Choroid plexus epithelial cell (primary cell): ENCODE measurements at regions not wholly inside any gene's neighbourhood (a gene's known extent, or its start where the extent isn't known, plus 50 kb on each side); places are given as distances from the start of the nearest gene placed in this dataset.
A peak's percentile ranks its signal among the peaks of the same experiment; 100 is the strongest.
"Not testable (repeated sequence)": the region's sequence is repeated elsewhere in the genome, so short reads cannot be mapped to it uniquely, and the experiment has no call there.

Experiments
- DNase-seq: peaks from one replicate; pipeline ENCODE4 v3.0.0-alpha.2; 2010; ENCODE audit warnings: low read depth
- H3K4me3 ChIP-seq: 2 replicates; pipeline ENCODE4 v1.5.1; 2011; ENCODE audit warnings: low read depth, mild to moderate bottlenecking, control low read depth, low read length, moderate library complexity
- TF ChIP-seq, protein P1 (sequence below): conservative IDR thresholded peaks from 2 replicates; pipeline ENCODE4 v1.5.1; 2011; ENCODE audit warnings: low read depth, mild to moderate bottlenecking, control low read depth, inconsistent platforms, low read length, moderate library complexity

DNA sequence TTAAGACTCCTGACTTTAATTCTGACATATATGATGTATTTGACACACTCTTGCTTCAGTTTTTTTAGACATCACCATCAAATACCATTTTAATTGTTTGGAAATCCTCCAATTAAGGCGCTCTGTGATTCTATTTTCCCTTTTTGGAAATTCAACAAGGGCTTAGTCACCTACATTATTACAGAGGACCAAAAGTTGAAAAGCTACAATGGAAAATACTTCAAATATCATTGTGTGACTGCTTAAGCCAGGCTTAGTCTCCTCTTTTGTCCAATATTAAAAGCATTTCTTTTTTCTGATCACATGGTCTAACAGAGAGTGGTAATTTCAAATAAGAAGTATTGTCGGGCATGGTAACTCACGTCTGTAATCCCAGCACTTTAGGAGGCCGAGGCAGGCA lies 160.3 kb downstream of the CEMIP2 start:
- no peak overlapping the region for H3K4me3 ChIP-seq
- TF ChIP-seq, protein P1, sequence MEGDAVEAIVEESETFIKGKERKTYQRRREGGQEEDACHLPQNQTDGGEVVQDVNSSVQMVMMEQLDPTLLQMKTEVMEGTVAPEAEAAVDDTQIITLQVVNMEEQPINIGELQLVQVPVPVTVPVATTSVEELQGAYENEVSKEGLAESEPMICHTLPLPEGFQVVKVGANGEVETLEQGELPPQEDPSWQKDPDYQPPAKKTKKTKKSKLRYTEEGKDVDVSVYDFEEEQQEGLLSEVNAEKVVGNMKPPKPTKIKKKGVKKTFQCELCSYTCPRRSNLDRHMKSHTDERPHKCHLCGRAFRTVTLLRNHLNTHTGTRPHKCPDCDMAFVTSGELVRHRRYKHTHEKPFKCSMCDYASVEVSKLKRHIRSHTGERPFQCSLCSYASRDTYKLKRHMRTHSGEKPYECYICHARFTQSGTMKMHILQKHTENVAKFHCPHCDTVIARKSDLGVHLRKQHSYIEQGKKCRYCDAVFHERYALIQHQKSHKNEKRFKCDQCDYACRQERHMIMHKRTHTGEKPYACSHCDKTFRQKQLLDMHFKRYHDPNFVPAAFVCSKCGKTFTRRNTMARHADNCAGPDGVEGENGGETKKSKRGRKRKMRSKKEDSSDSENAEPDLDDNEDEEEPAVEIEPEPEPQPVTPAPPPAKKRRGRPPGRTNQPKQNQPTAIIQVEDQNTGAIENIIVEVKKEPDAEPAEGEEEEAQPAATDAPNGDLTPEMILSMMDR: no peak
- no peak for DNase-seq

DNA sequence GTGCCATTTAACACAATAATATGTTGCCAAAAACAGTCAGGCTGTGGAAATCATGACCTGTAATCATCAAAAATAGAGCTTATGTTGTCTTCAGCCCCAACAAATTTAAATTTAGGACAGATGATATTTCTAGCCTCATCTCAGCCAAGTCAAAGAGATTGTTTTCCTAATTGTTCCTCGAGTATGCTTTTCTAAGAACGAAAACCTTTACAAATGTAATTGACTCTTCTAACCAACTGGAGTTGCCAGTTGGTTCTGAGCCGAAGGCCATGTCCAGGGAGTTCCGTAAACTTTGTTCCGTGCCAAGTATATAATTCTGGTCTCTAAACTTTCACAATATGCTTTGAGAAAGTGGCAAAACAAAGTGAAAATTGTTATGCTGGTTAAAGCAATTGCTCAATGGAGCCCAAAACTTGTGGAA lies 160.8 kb downstream of the CEMIP2 start:
- TF ChIP-seq, protein P1: no peak
- no peak for DNase-seq
- H3K4me3 ChIP-seq: no peak overlapping the region

DNA sequence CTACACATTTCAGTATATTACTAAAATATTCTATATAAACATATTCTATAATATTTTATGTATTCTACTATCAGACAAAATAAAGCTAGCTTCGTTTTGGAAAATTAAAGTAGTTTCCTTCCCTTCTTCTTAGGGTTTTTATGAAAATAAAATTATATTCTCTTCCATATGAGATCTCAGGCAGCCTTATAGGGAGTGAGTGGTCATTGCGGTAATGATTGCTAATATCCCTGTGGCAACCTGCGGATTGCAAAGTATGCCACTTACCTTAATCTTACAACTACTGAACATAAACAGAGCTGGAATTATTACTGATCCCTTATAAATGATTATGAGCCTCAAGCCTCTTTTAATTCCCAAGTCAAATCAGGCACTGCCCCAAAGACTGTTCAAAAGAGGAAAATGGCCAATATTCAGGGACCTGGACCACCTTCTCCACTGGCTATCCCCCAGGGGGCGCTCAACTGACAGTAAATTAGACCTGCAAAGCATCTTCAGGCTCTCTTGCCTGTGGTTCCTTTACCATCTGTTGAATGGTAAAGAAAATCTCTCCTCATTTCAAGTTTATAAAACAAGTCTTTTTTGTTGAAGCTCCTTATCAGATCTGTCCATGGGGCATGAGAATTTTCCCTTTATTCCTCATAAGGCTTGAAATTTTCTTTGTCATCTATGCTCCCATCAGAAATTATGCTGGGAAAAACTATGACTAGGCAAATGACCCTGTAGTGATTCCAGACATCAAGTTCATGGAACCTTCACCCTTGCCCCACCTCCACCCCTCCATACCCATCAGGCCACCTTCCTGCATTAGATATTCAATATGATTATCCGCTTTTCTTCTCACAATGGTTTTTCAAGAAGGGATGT lies 163.9 kb downstream of the CEMIP2 start:
- peak; percentile 91 for DNase-seq
- TF ChIP-seq, protein P1: peak; percentile 94
- H3K4me3 ChIP-seq: no peak overlapping the region

DNA sequence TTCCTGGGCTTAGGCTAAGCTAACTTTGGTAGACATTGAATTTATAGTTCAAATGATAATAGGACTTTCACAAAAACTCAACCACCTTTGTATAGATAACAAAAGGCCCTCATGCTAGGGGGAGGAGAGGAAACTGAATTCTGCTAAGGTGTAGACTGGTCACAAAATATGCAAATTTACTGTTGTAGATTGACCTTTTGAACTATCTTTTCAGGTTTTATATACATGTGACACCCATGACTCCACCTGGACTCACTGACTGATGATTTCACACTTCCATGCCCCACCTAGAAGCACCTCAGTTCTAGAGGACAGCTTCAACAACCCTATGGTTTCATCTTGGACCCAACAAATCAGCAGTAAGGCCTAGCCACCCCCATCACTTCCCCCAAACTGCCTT lies 165.7 kb downstream of the CEMIP2 start:
- DNase-seq: no peak
- no peak overlapping the region for H3K4me3 ChIP-seq
- TF ChIP-seq, protein P1: no peak

DNA sequence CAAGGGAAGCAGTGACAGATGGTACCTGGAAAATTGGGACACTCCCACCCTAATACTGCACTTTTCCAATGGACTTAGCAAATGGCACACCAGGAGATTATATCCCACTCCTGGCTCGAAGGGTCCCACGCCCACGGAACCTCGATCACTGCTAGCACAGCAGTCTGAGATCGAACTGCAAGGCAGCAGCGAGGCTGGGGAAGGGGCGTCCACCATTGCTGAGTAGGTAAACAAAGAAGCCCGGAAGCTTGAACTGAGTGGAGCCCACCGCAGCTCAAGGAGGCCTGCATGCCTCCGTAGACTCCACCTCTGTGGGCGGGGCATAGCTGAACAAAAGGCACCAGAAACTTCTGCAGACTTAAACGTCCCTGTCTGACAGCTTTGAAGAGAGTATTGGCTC lies 172.6 kb downstream of the CEMIP2 start:
- not testable (repeated sequence) for H3K4me3 ChIP-seq, DNase-seq

DNA sequence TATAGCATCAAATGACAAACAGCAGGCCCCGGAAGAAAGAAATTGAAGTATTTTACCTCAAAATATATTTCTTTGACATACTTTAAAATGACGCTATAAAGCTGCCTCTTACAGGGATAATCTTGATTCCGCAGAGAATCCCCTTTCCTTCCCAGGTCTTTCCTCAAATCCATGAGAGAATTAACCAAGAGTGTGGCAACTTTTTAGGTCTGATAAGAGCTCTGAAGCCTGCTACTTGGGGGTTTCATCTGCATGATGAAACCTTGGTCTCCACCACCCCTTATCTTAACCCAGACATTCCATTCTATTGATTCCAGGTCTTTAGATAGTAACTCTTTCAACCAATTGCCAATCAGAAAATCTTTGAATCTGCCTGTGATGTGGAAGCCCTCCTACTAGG lies 173.8 kb downstream of the CEMIP2 start:
- no peak for DNase-seq
- TF ChIP-seq, protein P1: no peak
- H3K4me3 ChIP-seq: no peak overlapping the region

DNA sequence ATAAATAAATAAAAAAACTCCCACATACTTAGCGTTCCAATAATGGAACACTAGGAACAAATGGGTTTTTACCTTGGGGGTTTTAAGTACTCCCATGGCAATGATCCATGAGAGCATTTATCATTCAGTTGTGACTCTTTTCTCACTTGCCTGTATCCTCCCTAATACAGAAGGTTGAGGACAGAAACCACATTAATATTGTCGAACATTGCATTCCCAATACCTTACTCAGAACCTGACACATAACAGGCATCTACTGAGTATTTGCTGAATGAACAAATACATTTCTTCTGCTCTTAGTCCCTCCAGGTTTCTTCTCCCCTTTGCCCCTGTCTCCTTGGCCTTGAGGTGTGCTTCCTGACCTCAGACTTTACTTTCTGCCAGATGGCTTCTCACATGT lies 175.9 kb downstream of the CEMIP2 start:
- DNase-seq: peak; percentile 14
- TF ChIP-seq, protein P1: no peak
- H3K4me3 ChIP-seq: no peak overlapping the region
